ENCODE measurements at regions not wholly inside any gene's neighbourhood (a gene's known extent, or its start where the extent isn't known, plus 50 kb on each side); places are given as distances from the start of the nearest gene placed in this dataset.

DNA sequence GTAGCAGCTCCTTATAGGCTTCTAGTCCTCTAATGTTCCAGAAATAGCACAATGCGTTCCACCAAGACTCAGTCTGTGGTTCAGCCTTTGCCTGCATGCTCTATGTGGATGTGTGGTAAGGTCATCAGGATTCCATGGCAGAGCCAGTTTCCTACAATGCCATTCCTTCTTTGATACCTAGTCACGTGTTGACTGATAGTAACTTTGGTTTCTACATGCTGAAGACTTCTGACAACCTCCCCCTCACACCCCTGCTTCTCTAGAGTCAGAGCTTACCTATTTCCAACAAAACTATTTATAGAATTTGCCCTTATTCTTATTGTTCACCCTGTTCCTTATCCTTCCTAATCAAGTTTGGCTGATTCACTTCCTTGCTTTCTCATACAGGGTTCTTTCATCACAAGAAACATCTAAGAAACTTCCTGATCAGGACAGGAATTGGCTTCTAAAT lies 81.1 kb downstream of the CT47B1 start:
- Histone ChIP-seq H3K9ac (ENCODE audit: low read depth in 2 of 2, low read length in 2 of 2) (no peak overlapping the region), H3K27me3 (no peaks in the 10 kb centered on the region), H3K27ac (no peak overlapping the region), H3K36me3 (no peaks in the 10 kb centered on the region), H3K4me1 (no peaks in the 10 kb centered on the region), H3K4me3 (no peak overlapping the region), H3K9me3 (no peaks in the 10 kb centered on the region)
- TF ChIP-seq, protein P1, sequence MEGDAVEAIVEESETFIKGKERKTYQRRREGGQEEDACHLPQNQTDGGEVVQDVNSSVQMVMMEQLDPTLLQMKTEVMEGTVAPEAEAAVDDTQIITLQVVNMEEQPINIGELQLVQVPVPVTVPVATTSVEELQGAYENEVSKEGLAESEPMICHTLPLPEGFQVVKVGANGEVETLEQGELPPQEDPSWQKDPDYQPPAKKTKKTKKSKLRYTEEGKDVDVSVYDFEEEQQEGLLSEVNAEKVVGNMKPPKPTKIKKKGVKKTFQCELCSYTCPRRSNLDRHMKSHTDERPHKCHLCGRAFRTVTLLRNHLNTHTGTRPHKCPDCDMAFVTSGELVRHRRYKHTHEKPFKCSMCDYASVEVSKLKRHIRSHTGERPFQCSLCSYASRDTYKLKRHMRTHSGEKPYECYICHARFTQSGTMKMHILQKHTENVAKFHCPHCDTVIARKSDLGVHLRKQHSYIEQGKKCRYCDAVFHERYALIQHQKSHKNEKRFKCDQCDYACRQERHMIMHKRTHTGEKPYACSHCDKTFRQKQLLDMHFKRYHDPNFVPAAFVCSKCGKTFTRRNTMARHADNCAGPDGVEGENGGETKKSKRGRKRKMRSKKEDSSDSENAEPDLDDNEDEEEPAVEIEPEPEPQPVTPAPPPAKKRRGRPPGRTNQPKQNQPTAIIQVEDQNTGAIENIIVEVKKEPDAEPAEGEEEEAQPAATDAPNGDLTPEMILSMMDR (IDR thresholded peaks at IDR 0.05): no peak
- no peak for DNase-seq
- intact Hi-C loops (cut with DNase I): loop anchor here (10.0 kb wide), 1 partner anchor 790 kb away; no protein-coding TSS in a partner anchor

DNA sequence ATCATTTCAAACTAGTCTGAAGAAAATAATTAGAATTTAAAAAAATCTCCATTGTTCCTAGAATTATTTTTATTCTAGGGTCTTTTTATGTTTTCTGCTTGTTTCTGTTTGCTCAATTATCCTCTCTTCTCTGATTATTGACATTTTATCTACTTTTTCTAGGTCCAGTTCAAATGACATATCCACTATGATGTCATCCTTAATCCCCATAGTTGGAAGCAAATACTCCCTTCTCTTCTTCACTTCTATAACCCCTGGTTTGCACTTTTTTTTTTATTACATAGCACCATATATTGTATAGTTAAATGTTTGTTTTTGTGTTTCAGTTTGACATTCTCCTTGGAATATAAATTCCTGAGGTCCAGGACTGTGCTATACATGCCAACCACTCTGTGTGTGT lies 82.6 kb downstream of the CT47B1 start:
- TF ChIP-seq, protein P1 (IDR thresholded peaks at IDR 0.05): no peak
- intact Hi-C loops (cut with DNase I): loop anchor here (10.0 kb wide), 1 partner anchor 792 kb away; no protein-coding TSS in a partner anchor
- no peak overlapping the region for H3K4me3 ChIP-seq
- H3K36me3 ChIP-seq: no peaks in the 10 kb centered on the region
- H3K9ac ChIP-seq (ENCODE audit: low read depth in 2 of 2, low read length in 2 of 2): no peak overlapping the region
- no peaks in the 10 kb centered on the region for H3K4me1 ChIP-seq
- no peaks in the 10 kb centered on the region for H3K27me3 ChIP-seq
- DNase-seq: no peak
- no peak overlapping the region for H3K27ac ChIP-seq
- no peaks in the 10 kb centered on the region for H3K9me3 ChIP-seq

DNA sequence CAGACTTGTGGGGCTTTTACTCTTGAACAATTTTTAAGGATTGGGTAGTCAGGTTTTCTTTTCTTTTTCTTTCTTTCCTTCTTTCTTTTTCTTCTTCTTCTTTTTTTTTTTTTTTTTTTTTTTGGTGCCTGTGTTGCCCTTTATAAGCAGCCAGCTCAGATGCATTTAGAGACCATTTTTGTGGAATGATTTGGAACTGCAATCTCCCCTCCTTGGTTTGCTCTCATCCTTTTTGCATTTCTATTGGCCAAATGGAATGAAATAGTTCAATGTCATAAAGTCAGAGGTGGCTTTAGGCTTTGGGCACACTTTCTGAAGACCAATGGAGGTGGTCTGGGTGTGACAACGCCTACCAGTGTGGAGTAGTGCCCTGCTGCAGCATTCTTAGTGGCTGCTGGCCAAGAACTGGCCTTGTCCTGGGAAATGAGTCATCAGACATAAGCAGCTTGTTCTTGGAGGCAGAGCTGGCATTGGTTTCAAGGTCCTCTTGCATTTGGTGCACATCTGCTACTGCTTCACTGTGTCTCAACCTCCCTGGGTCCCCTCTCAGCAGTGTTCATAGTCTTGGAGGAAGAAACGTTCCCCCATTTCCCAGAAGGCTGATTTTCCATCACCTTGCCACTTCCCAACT lies 84.5 kb downstream of the CT47B1 start:
- Histone ChIP-seq H3K27ac (no peak overlapping the region), H3K4me3 (no peak overlapping the region), H3K36me3 (no peaks in the 10 kb centered on the region), H3K9me3 (no peaks in the 10 kb centered on the region), H3K9ac (ENCODE audit: low read depth in 2 of 2, low read length in 2 of 2) (no peak overlapping the region), H3K4me1 (no peaks in the 10 kb centered on the region), H3K27me3 (no peaks in the 10 kb centered on the region)
- intact Hi-C loops (cut with DNase I): loop anchor here (10.0 kb wide), 1 partner anchor 794 kb away; no protein-coding TSS in a partner anchor
- TF ChIP-seq, protein P1 (IDR thresholded peaks at IDR 0.05): no peak
- DNase-seq: peak; percentile 18

DNA sequence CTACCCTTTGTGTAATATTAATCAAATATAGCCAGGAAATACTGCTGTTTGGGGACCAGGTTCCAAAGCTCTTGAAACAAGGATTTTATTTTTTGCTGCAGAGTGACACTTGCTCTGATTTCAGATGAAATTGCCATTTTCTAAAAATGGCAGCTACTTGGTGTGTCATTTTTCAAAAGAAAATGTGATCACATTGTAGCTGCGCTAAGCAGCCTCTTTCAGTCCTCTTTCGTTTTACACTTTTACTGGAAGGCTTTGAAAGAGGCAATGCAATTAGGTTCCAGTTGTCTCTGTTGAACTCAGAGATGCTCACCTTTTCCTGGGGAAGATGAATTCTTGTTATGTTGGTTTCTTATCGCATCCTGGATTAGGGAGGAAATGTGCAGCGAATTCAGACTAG lies 85.1 kb downstream of the CT47B1 start:
- Histone ChIP-seq H3K9me3 (no peaks in the 10 kb centered on the region), H3K4me1 (no peaks in the 10 kb centered on the region), H3K27me3 (no peaks in the 10 kb centered on the region), H3K27ac (no peak overlapping the region), H3K9ac (ENCODE audit: low read depth in 2 of 2, low read length in 2 of 2) (no peak overlapping the region), H3K36me3 (no peaks in the 10 kb centered on the region), H3K4me3 (no peak overlapping the region)
- DNase-seq: no peak
- TF ChIP-seq, protein P1 (IDR thresholded peaks at IDR 0.05): no peak
- intact Hi-C loops (cut with DNase I): loop anchor here (10.0 kb wide), 1 partner anchor 794 kb away; no protein-coding TSS in a partner anchor

DNA sequence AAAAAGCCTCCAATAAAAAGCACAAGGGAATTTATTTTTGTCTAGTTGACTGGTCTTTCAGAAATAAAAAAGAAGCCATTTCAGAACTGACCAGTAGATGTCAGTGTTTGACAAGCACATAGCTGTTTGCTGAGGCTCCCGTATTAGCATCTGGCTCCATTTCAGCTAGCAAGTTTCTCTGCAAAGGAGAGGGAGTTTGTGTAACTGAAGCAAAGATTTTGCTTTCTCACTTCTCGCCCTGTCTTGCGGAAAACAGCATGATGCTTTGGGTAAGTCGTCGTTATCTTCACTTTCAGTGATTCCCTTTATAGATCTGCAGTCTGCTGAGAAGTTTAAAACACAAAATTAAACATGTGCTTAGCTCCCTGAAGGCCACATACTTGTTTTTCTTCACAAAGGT lies 85.5 kb downstream of the CT47B1 start:
- Histone ChIP-seq H3K4me3 (no peak overlapping the region), H3K27ac (no peak overlapping the region), H3K9me3 (no peaks in the 10 kb centered on the region), H3K36me3 (no peaks in the 10 kb centered on the region), H3K9ac (ENCODE audit: low read depth in 2 of 2, low read length in 2 of 2) (no peak overlapping the region), H3K27me3 (no peaks in the 10 kb centered on the region), H3K4me1 (no peaks in the 10 kb centered on the region)
- DNase-seq: peak; percentile 20
- intact Hi-C loops (cut with DNase I): loop anchor here (10.0 kb wide), 1 partner anchor 795 kb away; no protein-coding TSS in a partner anchor
- TF ChIP-seq, protein P1 (IDR thresholded peaks at IDR 0.05): peak; percentile 76
